ENCODE measurements at regions not wholly inside any gene's neighbourhood (a gene's known extent, or its start where the extent isn't known, plus 50 kb on each side); places are given as distances from the start of the nearest gene placed in this dataset.
A peak's percentile ranks its signal among the peaks of the same experiment; 100 is the strongest.

GRCh38 chr11:134751031-134751585, 339.1 kb upstream of the B3GAT1 start:
- intact Hi-C loops (cut with DNase I) = no loop called here
- H3K27ac ChIP-seq = no peak overlapping the region
- peak; percentile 58 to 70 for DNase-seq (ENCODE audit: extremely low spot score in 2 of 2)
- no peaks in the 10 kb centered on the region for H3K4me1 ChIP-seq
- H3K4me3 ChIP-seq = no peak overlapping the region
- H3K36me3 ChIP-seq = no peaks in the 10 kb centered on the region
- TF ChIP-seq POLR2AphosphoS5 (IDR thresholded peaks at IDR 0.05; ENCODE audit: insufficient read depth in 1 of 2, low read depth in 1 of 2) (no peak), POLR2A (IDR thresholded peaks at IDR 0.05) (no peak)
- TF ChIP-seq, protein P1, sequence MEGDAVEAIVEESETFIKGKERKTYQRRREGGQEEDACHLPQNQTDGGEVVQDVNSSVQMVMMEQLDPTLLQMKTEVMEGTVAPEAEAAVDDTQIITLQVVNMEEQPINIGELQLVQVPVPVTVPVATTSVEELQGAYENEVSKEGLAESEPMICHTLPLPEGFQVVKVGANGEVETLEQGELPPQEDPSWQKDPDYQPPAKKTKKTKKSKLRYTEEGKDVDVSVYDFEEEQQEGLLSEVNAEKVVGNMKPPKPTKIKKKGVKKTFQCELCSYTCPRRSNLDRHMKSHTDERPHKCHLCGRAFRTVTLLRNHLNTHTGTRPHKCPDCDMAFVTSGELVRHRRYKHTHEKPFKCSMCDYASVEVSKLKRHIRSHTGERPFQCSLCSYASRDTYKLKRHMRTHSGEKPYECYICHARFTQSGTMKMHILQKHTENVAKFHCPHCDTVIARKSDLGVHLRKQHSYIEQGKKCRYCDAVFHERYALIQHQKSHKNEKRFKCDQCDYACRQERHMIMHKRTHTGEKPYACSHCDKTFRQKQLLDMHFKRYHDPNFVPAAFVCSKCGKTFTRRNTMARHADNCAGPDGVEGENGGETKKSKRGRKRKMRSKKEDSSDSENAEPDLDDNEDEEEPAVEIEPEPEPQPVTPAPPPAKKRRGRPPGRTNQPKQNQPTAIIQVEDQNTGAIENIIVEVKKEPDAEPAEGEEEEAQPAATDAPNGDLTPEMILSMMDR (IDR thresholded peaks at IDR 0.05) = no peak
- no peaks in the 10 kb centered on the region for H3K9me3 ChIP-seq
- H3K27me3 ChIP-seq = no peaks in the 10 kb centered on the region

- TF ChIP-seq POLR2AphosphoS5 (IDR thresholded peaks at IDR 0.05; ENCODE audit: insufficient read depth in 1 of 2, low read depth in 1 of 2) (no peak), POLR2A (IDR thresholded peaks at IDR 0.05) (no peak)
- TF ChIP-seq, protein P1 (IDR thresholded peaks at IDR 0.05) = no peak
Measured at GRCh38 chr11:134750619-134751018, 338.6 kb upstream of the B3GAT1 start.

DNA sequence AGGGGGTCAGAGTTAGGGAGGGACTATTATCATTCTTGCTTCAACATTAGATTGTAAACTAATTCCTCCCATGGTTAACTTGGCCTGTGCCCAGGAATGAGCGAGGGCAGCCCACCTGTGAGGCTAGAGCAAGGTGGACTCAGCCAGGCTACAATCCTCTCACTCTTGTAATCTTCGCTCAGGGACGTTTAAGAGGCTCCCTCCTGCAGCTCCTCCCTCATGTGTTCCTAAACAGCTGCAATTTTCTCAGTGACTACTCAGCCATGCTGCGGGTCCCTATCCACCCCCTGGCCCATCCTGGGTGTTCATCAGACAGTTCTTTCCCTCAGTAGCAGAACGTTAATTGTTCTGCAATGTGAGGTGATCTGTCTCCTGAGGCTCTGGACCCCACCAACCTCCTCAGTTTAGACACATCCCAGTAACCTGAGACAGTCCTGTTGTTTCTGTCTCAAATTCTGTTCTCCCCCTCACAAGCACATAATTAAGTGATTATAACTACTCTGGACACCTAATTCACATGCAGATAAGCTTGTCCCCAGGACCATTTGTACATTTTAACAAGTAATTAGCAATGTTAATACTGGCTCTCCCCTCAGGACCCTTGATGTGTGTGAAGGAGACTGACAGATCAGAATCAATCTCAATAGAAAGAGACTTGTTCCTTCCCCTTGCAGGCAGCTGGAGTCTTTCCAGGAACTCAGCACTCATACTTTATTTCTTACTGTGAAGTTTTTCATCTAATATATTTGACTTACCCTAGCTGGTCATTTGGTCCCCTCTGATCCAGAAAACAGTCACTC, 337.2 kb upstream of the B3GAT1 start:
- no peaks in the 10 kb centered on the region for H3K27me3 ChIP-seq
- no peaks in the 10 kb centered on the region for H3K4me1 ChIP-seq
- no peaks in the 10 kb centered on the region for H3K9me3 ChIP-seq
- no peak for TF ChIP-seq POLR2A (IDR thresholded peaks at IDR 0.05)
- TF ChIP-seq, protein P1 (IDR thresholded peaks at IDR 0.05) = no peak
- no peak for TF ChIP-seq POLR2AphosphoS5 (IDR thresholded peaks at IDR 0.05; ENCODE audit: insufficient read depth in 1 of 2, low read depth in 1 of 2)
- no peaks in the 10 kb centered on the region for H3K36me3 ChIP-seq
- intact Hi-C loops (cut with DNase I) = no loop called here
- no peak for DNase-seq (ENCODE audit: extremely low spot score in 2 of 2)
- H3K27ac ChIP-seq = no peak overlapping the region
- no peak overlapping the region for H3K4me3 ChIP-seq

More at GRCh38 chr11:134750619-134751018, 338.6 kb upstream of the B3GAT1 start:
- Histone ChIP-seq H3K27me3 (no peaks in the 10 kb centered on the region), H3K4me1 (no peaks in the 10 kb centered on the region), H3K9me3 (no peaks in the 10 kb centered on the region), H3K36me3 (no peaks in the 10 kb centered on the region), H3K27ac (no peak overlapping the region), H3K4me3 (no peak overlapping the region)
- DNase-seq (ENCODE audit: extremely low spot score in 2 of 2) = peak in 1 of 2 donors; percentile 60
- intact Hi-C loops (cut with DNase I) = no loop called here

- H3K4me1 ChIP-seq = no peaks in the 10 kb centered on the region
- no peak overlapping the region for H3K4me3 ChIP-seq
- DNase-seq (ENCODE audit: extremely low spot score in 2 of 2) = no peak
- no peak for TF ChIP-seq POLR2AphosphoS5 (IDR thresholded peaks at IDR 0.05; ENCODE audit: insufficient read depth in 1 of 2, low read depth in 1 of 2)
- TF ChIP-seq, protein P1 (IDR thresholded peaks at IDR 0.05) = no peak
- TF ChIP-seq POLR2A (IDR thresholded peaks at IDR 0.05) = no peak
- H3K36me3 ChIP-seq = no peaks in the 10 kb centered on the region
- intact Hi-C loops (cut with DNase I) = no loop called here
- no peaks in the 10 kb centered on the region for H3K9me3 ChIP-seq
- no peaks in the 10 kb centered on the region for H3K27me3 ChIP-seq
- H3K27ac ChIP-seq = no peak overlapping the region
Measured at GRCh38 chr11:134746609-134747008, 334.6 kb upstream of the B3GAT1 start.

- intact Hi-C loops (cut with DNase I) = no loop called here
- H3K27me3 ChIP-seq = no peaks in the 10 kb centered on the region
Measured at GRCh38 chr11:134745456-134745855, 333.4 kb upstream of the B3GAT1 start.

More at GRCh38 chr11:134745456-134745855, 333.4 kb upstream of the B3GAT1 start:
- H3K4me3 ChIP-seq = no peak overlapping the region
- no peaks in the 10 kb centered on the region for H3K36me3 ChIP-seq
- H3K9me3 ChIP-seq = no peaks in the 10 kb centered on the region
- no peak for TF ChIP-seq POLR2A (IDR thresholded peaks at IDR 0.05)
- TF ChIP-seq POLR2AphosphoS5 (IDR thresholded peaks at IDR 0.05; ENCODE audit: insufficient read depth in 1 of 2, low read depth in 1 of 2) = no peak
- TF ChIP-seq, protein P1 (IDR thresholded peaks at IDR 0.05) = no peak
- no peaks in the 10 kb centered on the region for H3K4me1 ChIP-seq
- H3K27ac ChIP-seq = no peak overlapping the region
- no peak for DNase-seq (ENCODE audit: extremely low spot score in 2 of 2)
